Neuronal stem cell (in vitro differentiated cells): ENCODE measurements at regions not wholly inside any gene's neighbourhood (a gene's known extent, or its start where the extent isn't known, plus 50 kb on each side); places are given as distances from the start of the nearest gene placed in this dataset.

Experiments used
- DNase-seq: peaks from one replicate; pipeline ENCODE4 v3.0.0-alpha.2; 2013; ENCODE audit warnings: low spot score
- H2AFZ ChIP-seq: one replicate; pipeline ENCODE4 v1.6.1; 2013; ENCODE audit warnings: mild to moderate bottlenecking, low read length, inconsistent platforms
- H2AK5ac ChIP-seq: 2 replicates; pipeline ENCODE4 v1.6.1; 2013; ENCODE audit warnings: low read depth, mild to moderate bottlenecking, inconsistent platforms, low read length, moderate library complexity, mixed read lengths
- H2BK120ac ChIP-seq: 2 replicates; pipeline ENCODE4 v1.6.1; 2013; ENCODE audit warnings: low read depth, mild to moderate bottlenecking, inconsistent platforms, low read length, moderate library complexity, mixed read lengths
- H2BK12ac ChIP-seq: one replicate; pipeline ENCODE4 v1.6.1; 2013; ENCODE audit warnings: low read length, inconsistent platforms
- H2BK15ac ChIP-seq: 2 replicates; pipeline ENCODE4 v1.6.1; 2013; ENCODE audit warnings: mild to moderate bottlenecking, low read length, inconsistent platforms, mixed read lengths
- H2BK5ac ChIP-seq: one replicate; pipeline ENCODE4 v1.6.1; 2013; ENCODE audit warnings: inconsistent platforms, mild to moderate bottlenecking, low read length, moderate library complexity
- H3K14ac ChIP-seq: one replicate; pipeline ENCODE4 v1.6.1; 2013; ENCODE audit warnings: low read length, inconsistent platforms
- H3K18ac ChIP-seq: 2 replicates; pipeline ENCODE4 v1.6.1; 2013; ENCODE audit warnings: low read length, inconsistent platforms
- H3K23ac ChIP-seq: 2 replicates; pipeline ENCODE4 v1.6.1; 2013; ENCODE audit warnings: low read depth, mild to moderate bottlenecking, mixed read lengths, low read length, inconsistent platforms; ENCODE audit not compliant: poor library complexity
- H3K27ac ChIP-seq: replicated peaks from 3 replicates; pipeline ENCODE4 v1.5.1; 2013; ENCODE audit warnings: low read length, inconsistent platforms
- H3K27me3 ChIP-seq, 3 experiments: 2 replicates each; pipeline ENCODE4 v1.6.1; 2013; ENCODE audit warnings: low read length in 3 of 3, mild to moderate bottlenecking in 2 of 3, inconsistent platforms in 1 of 3, low read depth in 1 of 3, mixed read lengths in 1 of 3, moderate library complexity in 1 of 3; ENCODE audit not compliant: control insufficient read depth in 3 of 3, insufficient read depth in 3 of 3
- H3K36me3 ChIP-seq, 2 donors: replicated peaks in 1 of 2; 2 replicates each; pipeline ENCODE4 v1.6.1; 2013; ENCODE audit warnings: low read length in 2 of 2; ENCODE audit not compliant: control insufficient read depth in 2 of 2, insufficient read depth in 2 of 2
- H3K4ac ChIP-seq: 2 replicates; pipeline ENCODE4 v1.6.1; 2013; ENCODE audit warnings: inconsistent platforms, mild to moderate bottlenecking, low read length, moderate library complexity
- H3K4me1 ChIP-seq, 2 donors: 1 replicate in 1 of 2; 2 replicates in 1 of 2; pipeline ENCODE4 v1.6.1; 2013; ENCODE audit warnings: low read length in 2 of 2, low read depth in 1 of 2; ENCODE audit not compliant: control insufficient read depth in 2 of 2, insufficient read depth in 1 of 2
- H3K4me2 ChIP-seq: one replicate; pipeline ENCODE4 v1.6.1; 2013; ENCODE audit warnings: mild to moderate bottlenecking, low read length, inconsistent platforms; ENCODE audit not compliant: insufficient read depth, poor library complexity, severe bottlenecking
- H3K4me3 ChIP-seq, 2 donors: 2 replicates each; pipeline ENCODE4 v1.5.1; 2013; ENCODE audit warnings: low read length in 2 of 2, mild to moderate bottlenecking in 2 of 2, inconsistent platforms in 1 of 2, moderate library complexity in 1 of 2
- H3K79me1 ChIP-seq: one replicate; pipeline ENCODE4 v1.6.1; 2013; ENCODE audit warnings: low read depth, mild to moderate bottlenecking, inconsistent platforms, low read length, moderate library complexity
- H3K9ac ChIP-seq: one replicate; pipeline ENCODE4 v1.6.1; 2013; ENCODE audit warnings: mild to moderate bottlenecking, low read depth, low read length, inconsistent platforms; ENCODE audit not compliant: poor library complexity
- H3K9me3 ChIP-seq, 2 donors: replicated peaks in 1 of 2; 2 replicates each; pipeline versions ENCODE3 to v1.6.1; 2013; ENCODE audit warnings: low read length in 2 of 2, mild to moderate bottlenecking in 2 of 2, inconsistent platforms in 1 of 2, low read depth in 1 of 2, mixed read lengths in 1 of 2, moderate library complexity in 1 of 2; ENCODE audit not compliant: control insufficient read depth in 2 of 2, insufficient read depth in 1 of 2
- H4K8ac ChIP-seq: one replicate; pipeline ENCODE4 v1.6.1; 2013; ENCODE audit warnings: low read depth, mild to moderate bottlenecking, inconsistent platforms, low read length, moderate library complexity
- H4K91ac ChIP-seq: one replicate; pipeline ENCODE4 v1.6.1; 2013; ENCODE audit warnings: low read length, low read depth, mild to moderate bottlenecking, inconsistent platforms; ENCODE audit not compliant: poor library complexity
- WGBS, 2 donors: extraction: QIAGEN DNeasy Blood & Tissue Kit; methylation state at CpG; one replicate each; pipeline ENCODE4 v1.1.7; 2013; ENCODE audit warnings: missing lambda C conversion rate in 2 of 2, mixed read lengths in 1 of 2; ENCODE audit not compliant: insufficient read length in 2 of 2, insufficient replicate concordance in 1 of 2; ENCODE audit errors: extremely low coverage in 2 of 2; 5-methylcytosine and 5-hydroxymethylcytosine counted together

DNA sequence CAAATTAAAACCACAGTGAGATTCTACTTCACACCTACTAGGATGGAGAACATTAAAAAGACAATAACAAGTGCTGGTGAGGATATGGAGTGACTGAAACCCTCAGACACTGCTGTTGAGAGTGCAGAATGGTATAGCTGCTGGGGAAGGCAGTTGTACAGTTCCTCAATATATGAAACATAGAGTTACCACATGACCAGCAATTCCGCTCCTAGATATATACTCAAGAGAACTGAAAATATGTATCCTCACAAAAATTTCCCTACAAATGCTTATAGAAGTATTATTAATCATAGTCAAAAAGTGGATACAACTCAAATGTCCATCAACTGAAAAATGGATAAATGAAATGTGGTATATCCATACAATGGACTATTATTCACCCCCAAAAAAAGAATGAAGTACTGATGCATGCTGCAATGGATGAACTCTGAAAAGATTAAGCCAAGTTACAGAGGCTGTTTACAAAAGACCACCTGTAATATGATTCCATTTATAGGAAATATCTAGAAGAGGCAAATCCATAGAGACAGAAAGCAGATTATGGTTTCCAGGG, 164.7 kb upstream of the IGF1R start:
- H4K91ac ChIP-seq = no peak overlapping the region
- H3K27ac ChIP-seq = no peak overlapping the region
- H3K27me3 ChIP-seq = no peaks in the 10 kb centered on the region
- no peak overlapping the region for H2BK5ac ChIP-seq
- no CpG with 5 or more reads among the region's 1 CpG for WGBS, 2 donors
- H3K4ac ChIP-seq = no peak overlapping the region
- H3K36me3 ChIP-seq = no peaks in the 10 kb centered on the region
- H2BK15ac ChIP-seq = no peak overlapping the region
- H3K9me3 ChIP-seq = peaks cover 3 to 6% of the 10 kb centered on the region in 2 donors
- H2BK12ac ChIP-seq = no peak overlapping the region
- no peaks in the 10 kb centered on the region for H3K79me1 ChIP-seq
- H3K9ac ChIP-seq = no peak overlapping the region
- no peak overlapping the region for H3K18ac ChIP-seq
- H3K4me1 ChIP-seq = peaks cover 0 to 5% of the 10 kb centered on the region in 2 donors
- no peak for DNase-seq
- no peak overlapping the region for H2AFZ ChIP-seq
- H3K14ac ChIP-seq = no peak overlapping the region
- no peak overlapping the region for H3K4me2 ChIP-seq
- no peak overlapping the region for H4K8ac ChIP-seq
- no peak overlapping the region for H3K4me3 ChIP-seq
- no peak overlapping the region for H2AK5ac ChIP-seq
- H2BK120ac ChIP-seq = no peak overlapping the region
- H3K23ac ChIP-seq = no peak overlapping the region

DNA sequence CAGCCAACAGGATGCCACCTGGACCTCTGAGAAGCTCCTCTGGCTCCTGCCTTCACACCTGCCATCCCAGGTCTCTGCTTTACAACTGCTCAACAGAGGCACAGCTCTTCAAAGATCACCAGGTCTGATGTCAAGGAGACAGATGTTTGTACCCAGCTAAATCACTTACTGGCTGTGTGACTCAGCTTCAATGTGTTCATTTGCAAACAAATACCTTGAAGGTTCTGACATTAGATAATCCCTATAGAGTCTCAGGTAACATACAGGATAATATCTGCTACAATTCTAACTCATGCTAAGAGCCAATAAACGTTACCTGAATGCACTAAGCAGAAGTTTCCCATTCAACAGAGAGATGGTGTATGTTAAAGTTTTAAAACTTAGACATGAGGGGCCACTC, 163.4 kb upstream of the IGF1R start:
- Histone ChIP-seq H4K8ac (no peak overlapping the region), H3K79me1 (no peaks in the 10 kb centered on the region), H2BK12ac (no peak overlapping the region), H3K4ac (no peak overlapping the region), H2BK15ac (no peak overlapping the region), H3K9ac (no peak overlapping the region), H2BK120ac (no peak overlapping the region), H3K18ac (no peak overlapping the region), H3K4me3 (no peak overlapping the region), H3K4me2 (no peak overlapping the region), H3K27me3 (no peaks in the 10 kb centered on the region), H3K14ac (no peak overlapping the region), H3K9me3 (peaks cover 3 to 5% of the 10 kb centered on the region in 2 donors), H4K91ac (no peak overlapping the region), H3K36me3 (no peaks in the 10 kb centered on the region), H3K27ac (no peak overlapping the region), H2BK5ac (no peak overlapping the region), H3K23ac (no peak overlapping the region), H3K4me1 (peaks cover 0 to 5% of the 10 kb centered on the region in 2 donors), H2AFZ (no peak overlapping the region), H2AK5ac (no peak overlapping the region)
- no CpG with 5 or more reads among the region's 1 CpG for WGBS, 2 donors
- DNase-seq = no peak

DNA sequence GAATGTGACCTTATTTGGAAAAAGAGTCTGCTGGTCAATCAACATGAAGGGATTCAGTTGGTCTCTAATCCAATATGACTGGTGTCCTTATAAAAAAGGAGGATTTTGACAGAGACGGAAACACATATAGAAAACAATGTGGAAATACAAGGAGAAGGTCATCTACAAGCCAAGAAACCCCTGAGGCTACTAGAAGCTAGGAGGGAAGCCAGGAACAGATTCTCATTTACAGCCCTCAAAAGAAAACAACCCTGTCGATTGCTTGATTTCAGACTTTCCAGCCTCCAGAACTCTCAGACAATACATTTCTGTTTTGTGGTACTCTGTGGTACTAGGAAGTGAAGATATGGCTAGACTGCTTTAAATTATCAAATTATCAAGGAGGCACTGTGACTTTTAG, 162.9 kb upstream of the IGF1R start:
- H2AK5ac ChIP-seq = no peak overlapping the region
- no peak for DNase-seq
- no peak overlapping the region for H3K23ac ChIP-seq
- H3K27me3 ChIP-seq = no peaks in the 10 kb centered on the region
- no peak overlapping the region for H2BK5ac ChIP-seq
- no peak overlapping the region for H3K18ac ChIP-seq
- no peak overlapping the region for H3K4me3 ChIP-seq
- H3K9me3 ChIP-seq = peaks cover 3 to 5% of the 10 kb centered on the region in 2 donors
- H4K91ac ChIP-seq = no peak overlapping the region
- no peaks in the 10 kb centered on the region for H3K36me3 ChIP-seq
- H2BK12ac ChIP-seq = no peak overlapping the region
- H3K4ac ChIP-seq = no peak overlapping the region
- WGBS, 2 donors = no CpG with 5 or more reads among the region's 2 CpGs
- H3K79me1 ChIP-seq = no peaks in the 10 kb centered on the region
- no peak overlapping the region for H3K4me2 ChIP-seq
- no peak overlapping the region for H3K27ac ChIP-seq
- no peak overlapping the region for H2AFZ ChIP-seq
- no peak overlapping the region for H3K14ac ChIP-seq
- H2BK15ac ChIP-seq = no peak overlapping the region
- H4K8ac ChIP-seq = no peak overlapping the region
- H3K9ac ChIP-seq = no peak overlapping the region
- no peak overlapping the region for H2BK120ac ChIP-seq
- H3K4me1 ChIP-seq = peaks cover 0 to 5% of the 10 kb centered on the region in 2 donors

DNA sequence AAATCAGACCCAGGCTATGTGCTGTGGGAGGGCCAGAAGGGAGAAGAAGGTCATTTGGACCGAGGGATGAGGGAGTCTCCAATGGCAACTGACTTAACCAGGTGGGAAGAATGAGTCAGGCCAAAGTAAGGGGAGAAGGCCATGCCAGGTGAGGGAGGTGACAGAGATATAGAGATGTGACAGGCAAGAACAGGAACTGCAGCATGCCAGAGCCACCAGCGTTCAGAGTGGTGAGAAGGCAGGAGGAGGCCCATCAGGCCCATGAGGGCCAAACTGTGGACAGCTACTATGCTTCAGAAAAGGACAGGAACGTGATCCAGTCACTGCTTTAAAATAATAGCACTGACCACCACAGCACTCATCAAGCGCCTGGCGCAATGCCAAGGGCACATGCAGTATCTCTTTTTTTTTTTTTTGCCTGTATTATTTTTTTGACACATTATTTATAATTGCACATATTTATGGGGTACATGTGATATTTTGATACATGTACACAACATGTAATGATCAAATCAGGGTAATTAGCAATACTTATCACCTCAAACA, 154.3 kb upstream of the IGF1R start:
- Histone ChIP-seq H4K8ac (no peak overlapping the region), H2BK120ac (no peak overlapping the region), H3K4me1 (no peaks in the 10 kb centered on the region), H3K9me3 (peaks cover 0 to 3% of the 10 kb centered on the region in 2 donors), H4K91ac (no peak overlapping the region), H2BK12ac (no peak overlapping the region), H3K4ac (no peak overlapping the region), H3K27me3 (no peaks in the 10 kb centered on the region), H3K18ac (no peak overlapping the region), H3K27ac (no peak overlapping the region), H3K36me3 (no peaks in the 10 kb centered on the region), H2AFZ (no peak overlapping the region), H2BK5ac (no peak overlapping the region), H2AK5ac (no peak overlapping the region), H3K79me1 (no peaks in the 10 kb centered on the region), H3K4me2 (no peak overlapping the region), H2BK15ac (no peak overlapping the region), H3K14ac (no peak overlapping the region), H3K4me3 (no peak overlapping the region), H3K9ac (no peak overlapping the region), H3K23ac (no peak overlapping the region)
- no CpG with 5 or more reads among the region's 5 CpGs for WGBS, 2 donors
- DNase-seq = no peak
